Ovary (tissue), 7 donors: ENCODE measurements at regions not wholly inside any gene's neighbourhood (a gene's known extent, or its start where the extent isn't known, plus 50 kb on each side); places are given as distances from the start of the nearest gene placed in this dataset.

Source experiments
- DNase-seq, 5 donors: peaks; one replicate each; pipeline ENCODE4 v3.0.0-alpha.2; 2019 to 2020
- H3K27ac ChIP-seq, 2 donors: fragments of 200-600 bp; one replicate each; pipeline versions ENCODE4 v1.5.1 to v1.8.0; 2019 to 2022
- H3K27me3 ChIP-seq: fragments of 200-600 bp; one replicate; pipeline ENCODE4 v1.8.0; 2022
- H3K36me3 ChIP-seq: fragments of 200-600 bp; sonication (generic); one replicate; pipeline ENCODE4 v1.5.1; 2019
- H3K4me1 ChIP-seq: one replicate; pipeline ENCODE4 v1.8.1; 2013; ENCODE audit warnings: mild to moderate bottlenecking, moderate library complexity; ENCODE audit not compliant: insufficient read depth
- H3K4me3 ChIP-seq: fragments of 200-600 bp; sonication (generic); one replicate; pipeline ENCODE4 v1.5.1; 2017
- H3K9me3 ChIP-seq, 2 donors: fragments of 200-600 bp in 1 of 2; sonication (generic) in 1 of 2; one replicate each; pipeline versions ENCODE4 v1.5.1 to v1.8.1; 2013 to 2019; ENCODE audit warnings: mild to moderate bottlenecking in 1 of 2, moderate library complexity in 1 of 2
- EP300 ChIP-seq: sonication (generic); formaldehyde crosslinking; IDR thresholded peaks from one replicate; pipeline ENCODE4 v1.6.1; 2017; ENCODE audit warnings: antibody characterized with exemption
- POLR2A ChIP-seq: fragments of 450-650 bp; IDR thresholded peaks from one replicate; pipeline ENCODE4 v1.6.1; 2017; ENCODE audit warnings: antibody characterized with exemption, mild to moderate bottlenecking, moderate library complexity
- WGBS, 3 donors: extraction: QIAGEN DNeasy Blood & Tissue Kit in 1 of 3; methylation state at CpG; one replicate each; pipeline versions ENCODE4 v1.1.5 to v1.1.7; 2013 to 2017; 5-methylcytosine and 5-hydroxymethylcytosine counted together
- intact Hi-C, 4 donors: fragments of 100-400 bp; cut with DNase I; formaldehyde crosslinking; loops; one replicate each; pipeline versions ENCODE4 v1.11.0 to v1.15.1; 2022 to 2023
- TF ChIP-seq, protein P1 (sequence below), 3 donors: fragments of 450-650 bp in 2 of 3; fragments of 200-600 bp in 1 of 3; IDR thresholded peaks; one replicate each; pipeline versions ENCODE4 v1.5.1 to v1.8.0; 2016 to 2022; ENCODE audit warnings: antibody characterized with exemption in 3 of 3, mild to moderate bottlenecking in 1 of 3
- donor health status: DM: no; HTN: no; CAD: no; lungs with moderate emphysema.
- donor health status: DM: no; HTN: no; CAD: no.
- donor health status: Bipolar disorder and iron deficiency.
- donor health status: DM: no; HTN: no; CAD: no.
- donor health status: DM: yes; HTN: yes; CAD: no.

DNA sequence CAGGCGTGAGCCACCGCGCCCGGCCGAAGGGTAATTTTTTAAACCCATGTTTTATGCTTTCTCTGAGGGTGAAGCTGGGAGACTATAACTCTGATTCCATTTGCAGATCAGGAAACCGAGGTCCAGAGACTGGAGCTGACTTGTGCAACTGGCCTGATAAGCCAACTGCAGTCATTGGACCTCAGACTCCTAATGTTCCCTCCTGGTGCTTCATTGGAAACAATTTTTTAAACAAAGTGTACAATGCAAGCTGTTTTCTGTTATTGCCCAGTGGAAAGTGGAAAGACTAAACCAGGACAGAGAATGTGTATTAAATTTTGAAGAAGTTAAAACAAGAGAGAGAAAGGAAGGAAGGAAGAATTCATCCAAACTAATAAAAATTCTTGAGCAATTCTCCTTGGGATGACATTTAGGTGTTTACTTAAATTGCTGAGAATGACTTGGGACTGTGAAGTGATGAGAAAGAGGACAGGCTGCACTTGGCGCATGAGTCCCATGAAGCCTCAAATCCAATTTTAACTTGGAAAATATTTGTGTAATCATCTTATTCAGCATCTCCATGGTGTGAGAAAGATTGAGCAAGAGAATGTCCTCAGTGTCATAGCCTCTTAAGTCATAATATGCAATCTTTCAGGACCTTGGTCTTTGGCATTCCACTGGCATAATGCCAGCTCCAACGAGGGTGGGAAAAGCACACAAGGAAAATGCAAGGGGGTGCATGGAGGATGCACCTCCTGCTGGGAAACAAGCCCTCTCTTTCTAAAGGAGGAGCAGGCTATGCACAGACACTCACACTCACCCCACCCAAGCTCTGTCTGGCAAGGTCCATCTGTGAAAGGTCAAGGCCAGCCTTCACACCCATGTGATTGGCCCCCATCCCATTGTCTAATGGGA is 342.0 kb downstream of the SIPA1L2 start:
- no peaks in the 10 kb centered on the region for H3K9me3 ChIP-seq
- no peak overlapping the region for H3K27ac ChIP-seq
- intact Hi-C loops: no loop called here
- TF ChIP-seq, protein P1, sequence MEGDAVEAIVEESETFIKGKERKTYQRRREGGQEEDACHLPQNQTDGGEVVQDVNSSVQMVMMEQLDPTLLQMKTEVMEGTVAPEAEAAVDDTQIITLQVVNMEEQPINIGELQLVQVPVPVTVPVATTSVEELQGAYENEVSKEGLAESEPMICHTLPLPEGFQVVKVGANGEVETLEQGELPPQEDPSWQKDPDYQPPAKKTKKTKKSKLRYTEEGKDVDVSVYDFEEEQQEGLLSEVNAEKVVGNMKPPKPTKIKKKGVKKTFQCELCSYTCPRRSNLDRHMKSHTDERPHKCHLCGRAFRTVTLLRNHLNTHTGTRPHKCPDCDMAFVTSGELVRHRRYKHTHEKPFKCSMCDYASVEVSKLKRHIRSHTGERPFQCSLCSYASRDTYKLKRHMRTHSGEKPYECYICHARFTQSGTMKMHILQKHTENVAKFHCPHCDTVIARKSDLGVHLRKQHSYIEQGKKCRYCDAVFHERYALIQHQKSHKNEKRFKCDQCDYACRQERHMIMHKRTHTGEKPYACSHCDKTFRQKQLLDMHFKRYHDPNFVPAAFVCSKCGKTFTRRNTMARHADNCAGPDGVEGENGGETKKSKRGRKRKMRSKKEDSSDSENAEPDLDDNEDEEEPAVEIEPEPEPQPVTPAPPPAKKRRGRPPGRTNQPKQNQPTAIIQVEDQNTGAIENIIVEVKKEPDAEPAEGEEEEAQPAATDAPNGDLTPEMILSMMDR (IDR thresholded peaks at IDR 0.05): no peak
- TF ChIP-seq POLR2A (no peak), EP300 (no peak)
- H3K27me3 ChIP-seq: no peaks in the 10 kb centered on the region
- H3K36me3 ChIP-seq: no peaks in the 10 kb centered on the region
- DNase-seq: peak in 2 of 5 donors; percentile 20 to 28
- H3K4me3 ChIP-seq: no peak overlapping the region
- 52 to 80% (median 61%) methylated on average over 4 to 8 of the region's 8 CpGs for WGBS, 3 donors
- H3K4me1 ChIP-seq: no peaks in the 10 kb centered on the region

DNA sequence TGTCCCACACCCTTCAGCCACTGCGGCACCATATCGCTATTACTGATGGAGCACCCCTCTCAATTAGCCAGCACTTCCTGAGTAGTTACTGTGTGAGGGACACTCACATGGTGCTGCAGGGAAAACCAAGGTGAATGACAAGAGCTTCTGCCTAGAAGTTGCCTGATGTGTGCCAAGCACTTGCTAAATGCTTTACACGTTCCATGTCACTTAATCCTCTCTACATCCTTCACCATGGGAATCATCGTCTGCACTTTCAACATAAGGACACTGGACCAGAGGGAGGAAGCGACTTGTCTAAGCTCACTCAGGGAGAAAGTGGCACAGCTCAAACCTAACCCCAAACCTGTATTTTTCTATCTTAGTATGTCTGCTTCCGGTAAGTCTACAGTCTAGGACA is 344.8 kb downstream of the SIPA1L2 start:
- no peaks in the 10 kb centered on the region for H3K4me1 ChIP-seq
- intact Hi-C loops: no loop called here
- TF ChIP-seq POLR2A (no peak), EP300 (no peak)
- TF ChIP-seq, protein P1 (IDR thresholded peaks at IDR 0.05): no peak
- WGBS, 3 donors: 88 to 98% (median 90%) methylated on average over 6 of the region's 6 CpGs
- DNase-seq: no peak
- H3K4me3 ChIP-seq: no peak overlapping the region
- H3K36me3 ChIP-seq: no peaks in the 10 kb centered on the region
- H3K9me3 ChIP-seq: no peaks in the 10 kb centered on the region
- no peak overlapping the region for H3K27ac ChIP-seq
- H3K27me3 ChIP-seq: no peaks in the 10 kb centered on the region

DNA sequence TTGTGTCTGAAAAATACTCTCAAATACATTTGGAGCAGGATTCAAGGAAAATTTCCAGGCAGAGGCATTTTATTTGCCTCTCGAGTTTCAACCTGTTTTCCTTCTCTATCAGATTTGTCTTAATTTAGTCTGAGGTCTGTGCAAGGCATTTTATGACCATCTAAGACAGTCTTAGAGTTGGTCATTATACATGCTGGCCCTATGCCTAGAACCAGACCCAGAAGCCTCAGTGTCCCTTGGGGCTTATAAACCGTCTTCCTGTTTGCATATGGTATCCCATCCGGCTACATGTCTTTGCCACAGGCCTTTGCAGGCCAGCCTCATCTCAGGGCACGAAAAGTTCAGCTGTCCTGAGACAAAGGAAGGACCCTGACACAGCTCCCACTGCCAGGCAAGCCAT is 346.1 kb downstream of the SIPA1L2 start:
- no peak for DNase-seq
- H3K9me3 ChIP-seq: no peaks in the 10 kb centered on the region
- no peak overlapping the region for H3K4me3 ChIP-seq
- H3K36me3 ChIP-seq: no peaks in the 10 kb centered on the region
- WGBS, 3 donors: 74 to 82% (median 81%) methylated on average over 4 of the region's 4 CpGs
- no peak overlapping the region for H3K27ac ChIP-seq
- TF ChIP-seq EP300 (no peak), POLR2A (no peak)
- TF ChIP-seq, protein P1 (IDR thresholded peaks at IDR 0.05): no peak
- intact Hi-C loops: no loop called here
- no peaks in the 10 kb centered on the region for H3K4me1 ChIP-seq
- H3K27me3 ChIP-seq: no peaks in the 10 kb centered on the region

DNA sequence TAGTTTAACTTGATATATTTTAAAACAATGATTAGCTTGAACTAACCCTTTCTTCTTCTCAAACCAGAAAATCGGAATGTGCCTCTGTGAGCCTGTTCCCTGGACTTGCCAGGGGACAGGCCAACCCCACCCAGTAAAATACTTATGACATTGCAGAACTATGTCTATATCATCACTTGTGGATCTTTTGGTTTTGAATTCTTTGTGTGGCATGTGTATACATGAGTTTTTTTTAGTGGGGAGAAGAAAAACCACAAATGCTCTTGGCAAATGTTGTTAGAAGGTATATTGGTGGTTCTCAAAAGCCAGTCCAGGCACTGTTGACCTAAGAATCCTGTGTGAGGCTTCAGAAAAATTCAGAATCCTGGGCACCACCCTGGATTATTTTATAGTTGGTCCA is 347.4 kb downstream of the SIPA1L2 start:
- no peak for DNase-seq
- Histone ChIP-seq H3K27ac (no peak overlapping the region), H3K4me3 (no peak overlapping the region), H3K27me3 (no peaks in the 10 kb centered on the region), H3K36me3 (no peaks in the 10 kb centered on the region), H3K9me3 (no peaks in the 10 kb centered on the region), H3K4me1 (no peaks in the 10 kb centered on the region)
- intact Hi-C loops: no loop called here
- WGBS, 3 donors: 89 to 94% (median 92%) methylated on average over 1 of the region's 1 CpG
- no peak for TF ChIP-seq EP300
- TF ChIP-seq POLR2A: no peak

DNA sequence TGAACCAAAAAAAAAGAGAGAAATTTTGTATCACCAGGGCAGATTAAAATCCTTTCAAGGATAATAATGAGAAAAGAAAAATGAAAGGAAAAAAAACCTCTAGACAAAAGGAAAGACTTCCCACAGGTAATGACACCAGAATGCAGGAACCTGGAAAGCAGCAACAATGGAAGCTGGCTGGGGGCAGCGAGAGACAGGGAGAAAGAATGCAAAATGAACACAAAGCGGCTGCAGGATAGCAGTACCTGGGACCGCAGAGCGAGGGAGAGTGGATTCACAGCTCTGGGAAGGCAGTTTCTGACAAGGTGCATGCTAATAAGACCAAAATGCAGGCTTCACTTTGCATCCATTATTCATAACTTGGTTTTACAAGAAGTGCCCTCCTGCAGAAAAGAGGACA is 349.0 kb downstream of the SIPA1L2 start:
- WGBS, 3 donors: 87 to 93% (median 92%) methylated on average over 4 of the region's 4 CpGs
- Histone ChIP-seq H3K9me3 (no peaks in the 10 kb centered on the region), H3K36me3 (no peaks in the 10 kb centered on the region), H3K4me3 (no peak overlapping the region), H3K27me3 (no peaks in the 10 kb centered on the region), H3K4me1 (no peaks in the 10 kb centered on the region), H3K27ac (no peak overlapping the region)
- no peak for DNase-seq
- TF ChIP-seq, protein P1 (IDR thresholded peaks at IDR 0.05): no peak
- no peak for TF ChIP-seq EP300
- no peak for TF ChIP-seq POLR2A
- intact Hi-C loops: no loop called here
